Osteoblast (primary cell): ENCODE measurements at regions not wholly inside any gene's neighbourhood (a gene's known extent, or its start where the extent isn't known, plus 50 kb on each side); places are given as distances from the start of the nearest gene placed in this dataset.

ENCODE experiments used
- DNase-seq: peaks from one replicate; pipeline ENCODE4 v3.0.0; 2011; ENCODE audit warnings: low spot score, mixed read lengths; ENCODE audit not compliant: insufficient read length; ENCODE audit errors: missing footprints
- H2AFZ ChIP-seq: 2 replicates; pipeline ENCODE4 v1.6.0; 2011; ENCODE audit warnings: mild to moderate bottlenecking, low read length
- H3K27ac ChIP-seq: 2 replicates; pipeline ENCODE4 v1.5.1; 2011; ENCODE audit warnings: mild to moderate bottlenecking, low read depth, low read length, moderate library complexity
- H3K27me3 ChIP-seq: 2 replicates; pipeline ENCODE4 v1.6.0; 2012; ENCODE audit warnings: mild to moderate bottlenecking, control low read depth, inconsistent platforms, low read length, moderate library complexity; ENCODE audit not compliant: insufficient read depth
- H3K36me3 ChIP-seq: 2 replicates; pipeline ENCODE4 v1.5.1; 2011; ENCODE audit warnings: mild to moderate bottlenecking, low read length, control low read depth, moderate library complexity; ENCODE audit not compliant: insufficient read depth
- H3K4me1 ChIP-seq: 2 replicates; pipeline ENCODE4 v1.5.1; 2011; ENCODE audit warnings: mild to moderate bottlenecking, low read length, control low read depth, moderate library complexity; ENCODE audit not compliant: insufficient read depth
- H3K4me2 ChIP-seq: 2 replicates; pipeline ENCODE4 v1.6.0; 2011; ENCODE audit warnings: mild to moderate bottlenecking, low read length; ENCODE audit not compliant: insufficient read depth
- H3K4me3 ChIP-seq: fragments of 200-600 bp; sonication (generic); 3 replicates; pipeline ENCODE4 v1.5.1; 2012; ENCODE audit warnings: mild to moderate bottlenecking, low read length, inconsistent platforms; ENCODE audit not compliant: insufficient read depth
- H3K79me2 ChIP-seq: 2 replicates; pipeline ENCODE4 v1.6.0; 2012; ENCODE audit warnings: mild to moderate bottlenecking, low read length, control low read depth, inconsistent platforms; ENCODE audit not compliant: insufficient read depth
- H3K9me3 ChIP-seq: 2 replicates; pipeline ENCODE4 v1.5.1; 2011; ENCODE audit warnings: low read depth, low read length, control low read depth
- H4K20me1 ChIP-seq: 2 replicates; pipeline ENCODE4 v1.6.0; 2012; ENCODE audit warnings: mild to moderate bottlenecking, low read length, control low read depth; ENCODE audit not compliant: insufficient read depth
- CTCF ChIP-seq: IDR thresholded peaks from 2 replicates; pipeline ENCODE4 v1.5.1; 2011; ENCODE audit warnings: mild to moderate bottlenecking, low read depth, low read length, moderate library complexity; ENCODE audit errors: extremely low read depth

GRCh38 chr15:81633889-81634288, 259.9 kb upstream of the TMC3 start:
- H3K9me3 ChIP-seq, result no peaks in the 10 kb centered on the region
- H2AFZ ChIP-seq, result no peak overlapping the region
- no peak for DNase-seq
- H3K4me2 ChIP-seq, result no peak overlapping the region
- no peak overlapping the region for H3K4me3 ChIP-seq
- H3K36me3 ChIP-seq, result no peaks in the 10 kb centered on the region
- H4K20me1 ChIP-seq, result no peaks in the 10 kb centered on the region
- H3K27me3 ChIP-seq, result no peaks in the 10 kb centered on the region
- no peak overlapping the region for H3K27ac ChIP-seq
- TF ChIP-seq CTCF, result no peak
- H3K4me1 ChIP-seq, result no peaks in the 10 kb centered on the region
- no peaks in the 10 kb centered on the region for H3K79me2 ChIP-seq

- Histone ChIP-seq H3K36me3 (no peaks in the 10 kb centered on the region), H3K4me3 (no peak overlapping the region), H3K79me2 (no peaks in the 10 kb centered on the region), H3K27me3 (no peaks in the 10 kb centered on the region), H3K4me2 (no peak overlapping the region), H3K27ac (no peak overlapping the region), H3K9me3 (no peaks in the 10 kb centered on the region), H2AFZ (no peak overlapping the region), H3K4me1 (no peaks in the 10 kb centered on the region), H4K20me1 (no peaks in the 10 kb centered on the region)
- DNase-seq, result no peak
- no peak for TF ChIP-seq CTCF
Observed at GRCh38 chr15:81625896-81626295, 251.9 kb upstream of the TMC3 start.

GRCh38 chr15:81619002-81619401, 245.0 kb upstream of the TMC3 start:
- H3K36me3 ChIP-seq, result no peaks in the 10 kb centered on the region
- no peaks in the 10 kb centered on the region for H4K20me1 ChIP-seq
- no peaks in the 10 kb centered on the region for H3K27me3 ChIP-seq
- H3K4me1 ChIP-seq, result no peaks in the 10 kb centered on the region
- DNase-seq, result no peak
- no peak overlapping the region for H3K27ac ChIP-seq
- no peaks in the 10 kb centered on the region for H3K9me3 ChIP-seq
- no peak overlapping the region for H3K4me2 ChIP-seq
- H3K79me2 ChIP-seq, result no peaks in the 10 kb centered on the region
- no peak for TF ChIP-seq CTCF
- H3K4me3 ChIP-seq, result no peak overlapping the region
- H2AFZ ChIP-seq, result no peak overlapping the region

- TF ChIP-seq CTCF, result no peak
- H3K4me3 ChIP-seq, result no peak overlapping the region
- no peaks in the 10 kb centered on the region for H3K79me2 ChIP-seq
- H3K4me2 ChIP-seq, result no peak overlapping the region
- no peaks in the 10 kb centered on the region for H3K27me3 ChIP-seq
- no peaks in the 10 kb centered on the region for H3K36me3 ChIP-seq
- no peaks in the 10 kb centered on the region for H3K4me1 ChIP-seq
- no peaks in the 10 kb centered on the region for H4K20me1 ChIP-seq
- H3K27ac ChIP-seq, result no peak overlapping the region
- no peaks in the 10 kb centered on the region for H3K9me3 ChIP-seq
- H2AFZ ChIP-seq, result no peak overlapping the region
- DNase-seq, result no peak
Observed at GRCh38 chr15:81612631-81613030, 238.6 kb upstream of the TMC3 start.
